ENCODE measurements at regions not wholly inside any gene's neighbourhood (a gene's known extent, or its start where the extent isn't known, plus 50 kb on each side); places are given as distances from the start of the nearest gene placed in this dataset.

- no peak overlapping the region for H3K4me3 Mint-ChIP-seq
- no peak overlapping the region for H2AFZ ChIP-seq
These were observed 107.9 kb upstream of the ALDH1A3 start for GRCh38 chr15:100771746-100772145.

GRCh38 chr15:100772478-100772877 lies 107.2 kb upstream of the ALDH1A3 start:
- no peak overlapping the region for H3K4me3 ChIP-seq
- no peak overlapping the region; the same call in 2 of the 3 replicates for H3K4me3 Mint-ChIP-seq
- peak overlapping the region; percentile 89 for H2AFZ ChIP-seq
- H3K4me1 ChIP-seq (ENCODE audit: insufficient read depth) = peaks cover 11% of the 10 kb centered on the region
- peak overlapping the region; percentile 39; the same call in 1 of the 2 replicates for H3K27ac Mint-ChIP-seq
- H3K36me3 Mint-ChIP-seq (ENCODE audit: low read depth) = peaks cover 9% of the 10 kb centered on the region; the same call in 2 of the 3 replicates
- H3K4me2 ChIP-seq = 0 out of 2 replicates have a peak overlapping the region, but pooled peaks have one; percentile 60
- H3K4me1 Mint-ChIP-seq = peaks cover 11% of the 10 kb centered on the region
- DNase-seq (ENCODE audit: low spot score) (peak; percentile 27), ATAC-seq (peak; percentile 87)
- H4K20me1 ChIP-seq (replicated peaks; ENCODE audit: insufficient read depth) = no peaks in the 10 kb centered on the region
- no peaks in the 10 kb centered on the region for H3K36me3 ChIP-seq (ENCODE audit: insufficient read depth)
- H3K27ac ChIP-seq (ENCODE audit: low read depth) = no peak overlapping the region
- no peaks in the 10 kb centered on the region for H3K9me2 ChIP-seq (ENCODE audit: insufficient read depth)
- H3K27me3 Mint-ChIP-seq (ENCODE audit: insufficient read depth, low read depth, poor library complexity) = peaks cover 3% of the 10 kb centered on the region
- no peaks in the 10 kb centered on the region for H3K79me2 ChIP-seq (replicated peaks; ENCODE audit: insufficient read depth)
- H3F3A ChIP-seq (replicated peaks; ENCODE audit: low read depth) = no peaks in the 10 kb centered on the region
- peaks cover 17% of the 10 kb centered on the region for H3K9me3 Mint-ChIP-seq
- no peaks in the 10 kb centered on the region for H3K27me3 ChIP-seq (ENCODE audit: insufficient read depth)
- TF ChIP-seq ZNF331 (CRISPR knock-in tag; IDR thresholded peaks at IDR 0.05; ENCODE audit: low read depth) (no peak), CTCF (conservative IDR thresholded peaks at IDR 0.05; ENCODE audit: low read depth in 2 of 2) (no peak), ETS1 (IDR thresholded peaks at IDR 0.05) (no peak), CREB1 (CRISPR knock-in tag; IDR thresholded peaks at IDR 0.05; ENCODE audit: low read depth) (no peak), EZH2 (IDR thresholded peaks at IDR 0.05; ENCODE audit: low read depth, unreplicated experiment) (no peak), ZNF114 (CRISPR knock-in tag; IDR thresholded peaks at IDR 0.05) (no peak), ZNF462 (CRISPR knock-in tag; IDR thresholded peaks at IDR 0.05) (no peak), POLR2AphosphoS5 (IDR thresholded peaks at IDR 0.05; ENCODE audit: low read depth) (no peak), JUNB (IDR thresholded peaks at IDR 0.05; ENCODE audit: unreplicated experiment) (no peak), STAT1 (IDR thresholded peaks at IDR 0.05; ENCODE audit: unreplicated experiment) (no peak)

More at GRCh38 chr15:100771746-100772145, 107.9 kb upstream of the ALDH1A3 start:
- DNase-seq (ENCODE audit: low spot score) (no peak), ATAC-seq (peak; percentile 52)
- Histone ChIP-seq H4K20me1 (replicated peaks; ENCODE audit: insufficient read depth) (no peaks in the 10 kb centered on the region), H3K4me3 (no peak overlapping the region), H3K79me2 (replicated peaks; ENCODE audit: insufficient read depth) (no peaks in the 10 kb centered on the region), H3K4me2 (no peak overlapping the region), H3K9me2 (ENCODE audit: insufficient read depth) (no peaks in the 10 kb centered on the region), H3K27me3 (ENCODE audit: insufficient read depth) (no peaks in the 10 kb centered on the region), H3K36me3 (ENCODE audit: insufficient read depth) (no peaks in the 10 kb centered on the region), H3K27ac (ENCODE audit: low read depth) (no peak overlapping the region), H3K4me1 (ENCODE audit: insufficient read depth) (peaks cover 11% of the 10 kb centered on the region), H3F3A (replicated peaks; ENCODE audit: low read depth) (no peaks in the 10 kb centered on the region)
- TF ChIP-seq STAT1 (IDR thresholded peaks at IDR 0.05; ENCODE audit: unreplicated experiment) = no peak
- no peak for TF ChIP-seq CREB1 (CRISPR knock-in tag; IDR thresholded peaks at IDR 0.05; ENCODE audit: low read depth)
- Mint-ChIP-seq H3K36me3 (ENCODE audit: low read depth) (peaks cover 9% of the 10 kb centered on the region; the same call in 2 of the 3 replicates), H3K27me3 (ENCODE audit: insufficient read depth, low read depth, poor library complexity) (peaks cover 3% of the 10 kb centered on the region), H3K27ac (no peak overlapping the region), H3K4me1 (peaks cover 11% of the 10 kb centered on the region), H3K9me3 (peaks cover 17% of the 10 kb centered on the region)

All from GM23338 (cell line).